ENCODE measurements at regions not wholly inside any gene's neighbourhood (a gene's known extent, or its start where the extent isn't known, plus 50 kb on each side); places are given as distances from the start of the nearest gene placed in this dataset.

GRCh38 chr19:30857388-30857787 is 485.2 kb downstream of the ZNF536 start:
- TF ChIP-seq, protein P1, sequence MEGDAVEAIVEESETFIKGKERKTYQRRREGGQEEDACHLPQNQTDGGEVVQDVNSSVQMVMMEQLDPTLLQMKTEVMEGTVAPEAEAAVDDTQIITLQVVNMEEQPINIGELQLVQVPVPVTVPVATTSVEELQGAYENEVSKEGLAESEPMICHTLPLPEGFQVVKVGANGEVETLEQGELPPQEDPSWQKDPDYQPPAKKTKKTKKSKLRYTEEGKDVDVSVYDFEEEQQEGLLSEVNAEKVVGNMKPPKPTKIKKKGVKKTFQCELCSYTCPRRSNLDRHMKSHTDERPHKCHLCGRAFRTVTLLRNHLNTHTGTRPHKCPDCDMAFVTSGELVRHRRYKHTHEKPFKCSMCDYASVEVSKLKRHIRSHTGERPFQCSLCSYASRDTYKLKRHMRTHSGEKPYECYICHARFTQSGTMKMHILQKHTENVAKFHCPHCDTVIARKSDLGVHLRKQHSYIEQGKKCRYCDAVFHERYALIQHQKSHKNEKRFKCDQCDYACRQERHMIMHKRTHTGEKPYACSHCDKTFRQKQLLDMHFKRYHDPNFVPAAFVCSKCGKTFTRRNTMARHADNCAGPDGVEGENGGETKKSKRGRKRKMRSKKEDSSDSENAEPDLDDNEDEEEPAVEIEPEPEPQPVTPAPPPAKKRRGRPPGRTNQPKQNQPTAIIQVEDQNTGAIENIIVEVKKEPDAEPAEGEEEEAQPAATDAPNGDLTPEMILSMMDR (IDR thresholded peaks at IDR 0.05; ENCODE audit: insufficient read depth, low read depth, low read length): no peak
- no peak overlapping the region for H3K4me3 ChIP-seq (ENCODE audit: low read depth, low read length)
- no peak for DNase-seq (ENCODE audit: low read depth)

DNA sequence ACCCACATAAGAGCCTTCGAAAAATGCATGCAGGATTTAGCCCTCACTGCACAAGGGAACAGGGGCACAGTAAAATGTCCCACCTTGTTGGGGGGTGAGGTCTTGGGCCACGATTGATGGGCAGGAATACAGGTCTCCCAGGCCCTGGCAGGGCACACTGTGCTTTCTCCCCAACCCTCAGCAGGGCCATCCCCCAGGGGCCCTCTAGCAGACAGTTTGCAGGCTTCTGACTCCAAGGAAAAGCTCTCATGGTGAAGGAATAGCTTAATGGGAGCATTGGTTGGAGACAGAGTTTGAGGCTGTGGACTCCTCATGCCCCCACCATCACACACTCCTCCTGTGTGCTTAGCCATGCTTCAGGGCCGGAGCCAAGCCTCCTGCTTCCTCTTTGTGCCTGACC is 484.6 kb downstream of the ZNF536 start:
- DNase-seq (ENCODE audit: low read depth): no peak
- H3K4me3 ChIP-seq (ENCODE audit: low read depth, low read length): no peak overlapping the region
- TF ChIP-seq, protein P1 (IDR thresholded peaks at IDR 0.05; ENCODE audit: insufficient read depth, low read depth, low read length): no peak

GRCh38 chr19:30856376-30856775 is 484.2 kb downstream of the ZNF536 start:
- DNase-seq (ENCODE audit: low read depth): no peak

DNA sequence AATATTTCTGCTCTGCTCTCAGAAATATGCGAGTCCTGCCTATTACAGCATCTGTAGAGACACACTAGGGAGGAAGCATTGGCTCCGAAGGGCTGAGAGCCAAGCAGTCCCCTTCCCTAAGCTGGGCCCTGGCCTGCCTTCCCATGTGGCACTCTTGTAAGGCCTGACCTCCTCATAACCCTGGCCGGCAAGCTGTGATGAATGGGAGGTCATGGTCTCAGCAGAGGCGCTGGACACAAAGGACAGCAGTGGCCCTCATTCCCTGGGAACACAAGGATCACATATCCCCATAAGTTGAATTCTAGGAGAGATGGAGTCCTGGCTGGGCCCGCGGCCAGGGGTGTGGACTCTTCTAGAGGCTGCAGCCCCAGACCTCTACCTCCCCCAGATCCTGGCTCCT is 483.3 kb downstream of the ZNF536 start:
- H3K4me3 ChIP-seq (ENCODE audit: low read depth, low read length): no peak overlapping the region
- no peak for DNase-seq (ENCODE audit: low read depth)
- TF ChIP-seq, protein P1 (IDR thresholded peaks at IDR 0.05; ENCODE audit: insufficient read depth, low read depth, low read length): no peak

More at GRCh38 chr19:30856376-30856775, 484.2 kb downstream of the ZNF536 start:
- no peak overlapping the region for H3K4me3 ChIP-seq (ENCODE audit: low read depth, low read length)
- TF ChIP-seq, protein P1 (IDR thresholded peaks at IDR 0.05; ENCODE audit: insufficient read depth, low read depth, low read length): no peak

DNA sequence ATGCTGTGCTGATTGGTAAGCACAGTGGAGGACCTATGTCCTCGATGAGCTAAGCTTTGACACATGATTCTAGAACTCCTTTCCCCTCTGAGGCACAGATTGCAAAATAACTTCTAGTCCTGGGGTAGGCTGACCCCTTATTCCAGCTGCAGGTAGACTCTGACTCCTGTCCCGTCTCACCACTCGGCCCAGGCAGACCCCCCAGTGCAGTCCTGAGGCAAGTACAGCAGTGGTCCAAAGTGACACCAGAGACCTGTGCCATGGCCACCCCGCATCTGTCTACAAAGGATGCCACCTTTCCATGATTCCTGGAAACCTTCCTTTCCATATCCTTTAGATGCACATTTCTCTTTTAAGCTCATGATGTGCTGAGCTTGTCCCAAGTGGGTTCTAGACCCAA is 482.5 kb downstream of the ZNF536 start:
- DNase-seq (ENCODE audit: low read depth): no peak
- TF ChIP-seq, protein P1 (IDR thresholded peaks at IDR 0.05; ENCODE audit: insufficient read depth, low read depth, low read length): no peak
- no peak overlapping the region for H3K4me3 ChIP-seq (ENCODE audit: low read depth, low read length)

DNA sequence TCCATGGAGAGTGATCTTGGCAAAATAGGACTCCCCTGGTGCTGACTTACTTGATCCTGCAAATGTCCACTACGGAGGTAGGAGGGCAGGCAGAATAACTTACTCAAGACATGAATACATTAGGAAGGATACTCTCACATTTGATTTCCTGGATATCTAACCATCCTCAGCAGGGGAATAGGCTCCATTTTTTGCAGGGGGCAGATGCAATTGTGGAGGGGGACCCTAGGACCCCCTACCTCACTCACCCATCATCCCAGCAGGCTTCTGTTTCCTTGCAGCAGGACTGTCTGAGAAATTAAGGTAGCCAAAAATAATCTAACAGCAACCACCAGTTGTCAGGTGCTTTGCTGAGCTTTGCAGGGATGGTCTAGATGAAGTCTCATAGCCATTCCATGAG is 482.0 kb downstream of the ZNF536 start:
- no peak for DNase-seq (ENCODE audit: low read depth)
- TF ChIP-seq, protein P1 (IDR thresholded peaks at IDR 0.05; ENCODE audit: insufficient read depth, low read depth, low read length): no peak
- no peak overlapping the region for H3K4me3 ChIP-seq (ENCODE audit: low read depth, low read length)

DNA sequence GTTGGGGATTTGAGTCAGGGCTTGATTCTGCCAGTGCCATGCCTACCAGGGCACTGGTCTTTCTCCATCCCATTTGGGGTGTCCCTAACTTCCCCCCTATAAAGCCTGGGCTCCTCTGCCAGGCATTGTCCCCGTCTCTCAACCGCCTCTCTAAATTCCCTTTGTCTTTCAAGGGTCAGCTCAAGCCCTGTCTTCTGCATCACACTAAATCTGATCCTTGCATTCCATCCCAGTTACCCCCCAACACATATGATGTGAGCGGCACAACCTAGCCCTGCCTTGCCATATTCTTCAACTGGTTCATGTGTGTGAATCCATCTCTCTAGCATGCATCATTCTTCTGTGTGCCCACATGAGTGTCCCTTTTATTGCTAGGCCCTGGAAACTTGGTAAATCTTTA is 480.9 kb downstream of the ZNF536 start:
- H3K4me3 ChIP-seq (ENCODE audit: low read depth, low read length): no peak overlapping the region
- DNase-seq (ENCODE audit: low read depth): no peak
- TF ChIP-seq, protein P1 (IDR thresholded peaks at IDR 0.05; ENCODE audit: insufficient read depth, low read depth, low read length): no peak

Data from fibroblast of villous mesenchyme (primary cell).